Smooth muscle cell (in vitro differentiated cells): ENCODE measurements at regions not wholly inside any gene's neighbourhood (a gene's known extent, or its start where the extent isn't known, plus 50 kb on each side); places are given as distances from the start of the nearest gene placed in this dataset.

Experiments
- DNase-seq: peaks from one replicate; lab custom pipeline; 2025; ENCODE audit not compliant: unreplicated experiment; lab: John Stamatoyannopoulos, UW
- H2AFZ ChIP-seq: fragments of 200-600 bp; sonication (generic); 2 replicates; pipeline ENCODE4 v1.6.0; 2016; ENCODE audit warnings: antibody characterized with exemption, low read depth, mild to moderate bottlenecking
- H3F3A ChIP-seq: fragments of 200-600 bp; sonication (generic); 2 replicates; pipeline ENCODE4 v1.6.0; 2017; ENCODE audit warnings: antibody characterized with exemption, low read depth
- H3K27ac ChIP-seq: fragments of 200-600 bp; sonication (generic); 2 replicates; pipeline ENCODE4 v1.5.1; 2016; ENCODE audit warnings: low read depth, mild to moderate bottlenecking
- H3K27me3 ChIP-seq: fragments of 200-600 bp; sonication (generic); 2 replicates; pipeline ENCODE4 v1.6.1; 2016; ENCODE audit warnings: low read depth, mild to moderate bottlenecking
- H3K36me3 ChIP-seq: fragments of 200-600 bp; sonication (generic); 2 replicates; pipeline ENCODE4 v1.5.1; 2016; ENCODE audit warnings: low read depth
- H3K4me1 ChIP-seq: fragments of 200-600 bp; sonication (generic); 2 replicates; pipeline ENCODE4 v1.5.1; 2016; ENCODE audit warnings: low read depth
- H3K4me2 ChIP-seq: fragments of 200-600 bp; sonication (generic); 2 replicates; pipeline ENCODE4 v1.6.0; 2016; ENCODE audit warnings: mild to moderate bottlenecking
- H3K4me3 ChIP-seq: fragments of 200-600 bp; sonication (generic); 2 replicates; pipeline ENCODE4 v1.5.1; 2016; ENCODE audit warnings: mild to moderate bottlenecking
- H3K79me2 ChIP-seq: fragments of 200-600 bp; sonication (generic); 2 replicates; pipeline ENCODE4 v1.6.0; 2016; ENCODE audit warnings: low read depth, mild to moderate bottlenecking
- H3K9ac ChIP-seq: fragments of 200-600 bp; sonication (generic); 2 replicates; pipeline ENCODE4 v1.6.0; 2016; ENCODE audit warnings: low read depth
- H3K9me3 ChIP-seq: fragments of 200-600 bp; sonication (generic); replicated peaks from 2 replicates; pipeline ENCODE4 v1.5.1; 2016; ENCODE audit warnings: low read depth
- H4K20me1 ChIP-seq: fragments of 200-600 bp; sonication (generic); 2 replicates; pipeline ENCODE4 v1.6.0; 2016; ENCODE audit warnings: low read depth
- CTCF ChIP-seq: fragments of 200-600 bp; sonication (generic); IDR thresholded peaks from 2 replicates; pipeline ENCODE4 v1.5.1; 2017; ENCODE audit warnings: borderline replicate concordance, mild to moderate bottlenecking, antibody characterized with exemption; ENCODE audit not compliant: insufficient read depth, poor library complexity, severe bottlenecking
- WGBS: methylation state at CpG from one replicate; pipeline ENCODE4 v1.1.7; 2016; ENCODE audit warnings: low lambda C conversion rate; 5-methylcytosine and 5-hydroxymethylcytosine counted together

- WGBS = 76% methylated on average over 1 of the region's 1 CpG
These were observed 169.0 kb downstream of the BEND2 start for GRCh38 chrX:18051690-18052089.

GRCh38 chrX:18047491-18047890 lies 173.2 kb downstream of the BEND2 start:
- Histone ChIP-seq H3K9me3 (no peaks in the 10 kb centered on the region), H3K79me2 (no peaks in the 10 kb centered on the region), H3F3A (no peaks in the 10 kb centered on the region), H3K27ac (no peak overlapping the region), H4K20me1 (no peaks in the 10 kb centered on the region), H3K4me3 (no peak overlapping the region), H3K9ac (no peak overlapping the region), H3K4me2 (no peak overlapping the region), H2AFZ (no peak overlapping the region), H3K4me1 (no peaks in the 10 kb centered on the region), H3K36me3 (no peaks in the 10 kb centered on the region), H3K27me3 (no peaks in the 10 kb centered on the region)
- no peak for DNase-seq
- no peak for TF ChIP-seq CTCF
- WGBS = 60% methylated on average over 3 of the region's 3 CpGs

More at GRCh38 chrX:18051690-18052089, 169.0 kb downstream of the BEND2 start:
- Histone ChIP-seq H3K4me3 (no peak overlapping the region), H3F3A (no peaks in the 10 kb centered on the region), H2AFZ (no peak overlapping the region), H3K9me3 (no peaks in the 10 kb centered on the region), H3K27ac (no peak overlapping the region), H4K20me1 (no peaks in the 10 kb centered on the region), H3K4me2 (no peak overlapping the region), H3K79me2 (no peaks in the 10 kb centered on the region), H3K9ac (no peak overlapping the region), H3K4me1 (no peaks in the 10 kb centered on the region), H3K36me3 (no peaks in the 10 kb centered on the region), H3K27me3 (no peaks in the 10 kb centered on the region)
- no peak for TF ChIP-seq CTCF
- no peak for DNase-seq

- no peak for TF ChIP-seq CTCF
- Histone ChIP-seq H3K4me3 (no peak overlapping the region), H3K36me3 (no peaks in the 10 kb centered on the region), H3K9ac (no peak overlapping the region), H4K20me1 (no peaks in the 10 kb centered on the region), H2AFZ (no peak overlapping the region), H3K27ac (no peak overlapping the region), H3K27me3 (no peaks in the 10 kb centered on the region), H3K4me2 (no peak overlapping the region), H3K79me2 (no peaks in the 10 kb centered on the region), H3F3A (no peaks in the 10 kb centered on the region), H3K9me3 (no peaks in the 10 kb centered on the region), H3K4me1 (no peaks in the 10 kb centered on the region)
- DNase-seq = no peak
- WGBS = 62% methylated on average over 2 of the region's 2 CpGs
These were observed 175.2 kb downstream of the BEND2 start for GRCh38 chrX:18045436-18045835.

GRCh38 chrX:18042776-18043175 lies 177.9 kb downstream of the BEND2 start:
- no peaks in the 10 kb centered on the region for H3K27me3 ChIP-seq
- no peak overlapping the region for H3K4me3 ChIP-seq
- no peak overlapping the region for H3K4me2 ChIP-seq
- DNase-seq = no peak
- no peak overlapping the region for H3K9ac ChIP-seq
- H3K79me2 ChIP-seq = no peaks in the 10 kb centered on the region
- no peaks in the 10 kb centered on the region for H3K36me3 ChIP-seq
- H3F3A ChIP-seq = no peaks in the 10 kb centered on the region
- no peak overlapping the region for H3K27ac ChIP-seq
- no peaks in the 10 kb centered on the region for H4K20me1 ChIP-seq
- TF ChIP-seq CTCF = no peak
- H3K9me3 ChIP-seq = no peaks in the 10 kb centered on the region
- H2AFZ ChIP-seq = no peak overlapping the region
- WGBS = 75% methylated on average over 5 of the region's 5 CpGs
- H3K4me1 ChIP-seq = no peaks in the 10 kb centered on the region
